GM21423 (cell line): ENCODE measurements at regions not wholly inside any gene's neighbourhood (a gene's known extent, or its start where the extent isn't known, plus 50 kb on each side); places are given as distances from the start of the nearest gene placed in this dataset.
A peak's percentile ranks its signal among the peaks of the same experiment; 100 is the strongest.

Experiments
- ATAC-seq: cut with Tn5 transposase; IDR thresholded peaks from one replicate; pipeline ENCODE4 v1.9.1; 2021; ENCODE audit warnings: mild to moderate bottlenecking, moderate library complexity; ENCODE audit not compliant: unreplicated experiment

GRCh38 chr15:85847031-85847430, 52.3 kb upstream of the KLHL25 start:
- no peak for ATAC-seq

- no peak for ATAC-seq
Observed at GRCh38 chr15:85849946-85850345, 55.2 kb upstream of the KLHL25 start.

- ATAC-seq, result no peak
Observed at GRCh38 chr15:85852969-85853368, 58.2 kb upstream of the KLHL25 start.

- ATAC-seq, result peak; percentile 61
Observed at GRCh38 chr15:85854345-85855097, 59.8 kb upstream of the KLHL25 start.

- peak; percentile 82 for ATAC-seq
Observed at GRCh38 chr15:85858586-85859375, 64.1 kb upstream of the KLHL25 start.

- no peak for ATAC-seq
Observed at GRCh38 chr15:85859671-85860070, 64.9 kb upstream of the KLHL25 start.

GRCh38 chr15:85860394-85861161, 65.9 kb upstream of the KLHL25 start:
- ATAC-seq, result no peak

- no peak for ATAC-seq
Observed at GRCh38 chr15:85865070-85865684, 70.5 kb upstream of the KLHL25 start.

GRCh38 chr15:85867250-85867649, 72.5 kb upstream of the KLHL25 start:
- ATAC-seq, result no peak

- no peak for ATAC-seq
Observed at GRCh38 chr15:85869124-85869523, 74.4 kb upstream of the KLHL25 start.

GRCh38 chr15:85870216-85871014, 75.7 kb upstream of the KLHL25 start:
- ATAC-seq, result no peak

GRCh38 chr15:85871545-85871944, 76.8 kb upstream of the KLHL25 start:
- ATAC-seq, result peak; percentile 64

GRCh38 chr15:85872125-85872524, 77.4 kb upstream of the KLHL25 start:
- no peak for ATAC-seq

- no peak for ATAC-seq
Observed at GRCh38 chr15:85874236-85874635, 79.5 kb upstream of the KLHL25 start.

GRCh38 chr15:85875756-85876155, 81.0 kb upstream of the KLHL25 start:
- no peak for ATAC-seq

- ATAC-seq, result no peak
Observed at GRCh38 chr15:85878828-85879225, 84.1 kb upstream of the KLHL25 start.

GRCh38 chr15:85879334-85880163, 84.8 kb upstream of the KLHL25 start:
- no peak for ATAC-seq

GRCh38 chr15:85880501-85881190, 85.9 kb upstream of the KLHL25 start:
- ATAC-seq, result no peak

GRCh38 chr15:85886309-85886811, 91.6 kb upstream of the KLHL25 start:
- no peak for ATAC-seq
